GM12892 (cell line): ENCODE measurements at regions not wholly inside any gene's neighbourhood (a gene's known extent, or its start where the extent isn't known, plus 50 kb on each side); places are given as distances from the start of the nearest gene placed in this dataset.

Experiments
- POLR2A ChIP-seq: IDR thresholded peaks from 2 replicates; pipeline ENCODE4 v1.6.1; 2011; ENCODE audit warnings: low read depth, low read length, control low read depth
- POLR2AphosphoS5 ChIP-seq: IDR thresholded peaks from 2 replicates; pipeline ENCODE4 v1.6.1; 2011; ENCODE audit warnings: low read depth, low read length, control low read depth
- TAF1 ChIP-seq: IDR thresholded peaks from 2 replicates; pipeline ENCODE4 v1.6.1; 2011; ENCODE audit warnings: low read depth, mild to moderate bottlenecking, control low read depth, low read length, borderline replicate concordance

- TF ChIP-seq POLR2A (no peak), POLR2AphosphoS5 (no peak), TAF1 (no peak)
These were observed 67.3 kb upstream of the VWC2 start for GRCh38 chr7:49706106-49706505.
